ENCODE measurements at regions not wholly inside any gene's neighbourhood (a gene's known extent, or its start where the extent isn't known, plus 50 kb on each side); places are given as distances from the start of the nearest gene placed in this dataset.
A peak's percentile ranks its signal among the peaks of the same experiment; 100 is the strongest.

DNA sequence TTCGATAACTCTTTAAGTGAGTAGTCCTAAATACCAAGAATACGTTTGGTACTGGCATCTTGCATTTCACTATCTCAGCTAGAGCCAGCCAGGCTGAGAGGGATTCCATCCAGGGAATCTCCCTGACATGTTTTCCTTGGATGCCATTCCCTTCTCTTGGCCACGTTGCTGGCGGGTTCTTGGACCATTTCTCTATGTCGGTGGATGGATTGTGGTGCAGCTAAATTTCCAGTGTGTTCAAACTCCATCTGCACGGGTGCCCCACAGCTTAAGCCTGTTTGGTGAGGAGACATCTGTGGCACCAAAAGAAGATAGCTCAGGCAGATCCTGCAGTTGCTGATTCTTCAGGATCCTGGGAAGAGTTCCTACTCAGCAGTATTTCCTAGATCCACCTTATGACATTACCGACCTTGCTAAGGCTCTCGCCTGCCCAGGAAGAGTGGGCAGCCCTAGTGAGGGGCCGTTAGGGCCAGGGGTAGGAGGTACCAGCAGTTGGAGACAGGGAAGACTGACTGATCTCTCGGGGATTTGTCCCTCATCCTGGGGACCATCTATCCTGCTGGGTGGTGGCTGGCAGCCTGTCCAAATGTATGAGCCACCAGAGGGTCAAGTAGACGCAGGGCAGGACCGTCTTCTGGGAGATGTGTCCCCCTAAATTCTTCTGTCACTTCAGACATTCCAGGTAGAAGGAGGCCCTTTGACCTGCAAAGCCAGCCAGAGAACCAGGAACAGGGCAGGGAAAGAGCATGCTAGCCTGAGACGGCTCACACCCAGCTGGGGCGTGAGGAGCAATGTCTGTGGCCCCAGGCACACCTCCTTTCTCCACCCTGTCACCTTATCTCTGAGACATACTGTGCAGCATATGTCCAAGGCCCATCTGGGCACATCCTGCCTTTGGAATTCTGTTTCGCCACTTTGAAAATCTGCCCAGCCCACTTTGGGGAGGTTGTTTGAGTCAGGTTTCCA, 72.6 kb upstream of the CAPRIN2 start:
- no peak for DNase-seq (ENCODE audit: low read depth)

DNA sequence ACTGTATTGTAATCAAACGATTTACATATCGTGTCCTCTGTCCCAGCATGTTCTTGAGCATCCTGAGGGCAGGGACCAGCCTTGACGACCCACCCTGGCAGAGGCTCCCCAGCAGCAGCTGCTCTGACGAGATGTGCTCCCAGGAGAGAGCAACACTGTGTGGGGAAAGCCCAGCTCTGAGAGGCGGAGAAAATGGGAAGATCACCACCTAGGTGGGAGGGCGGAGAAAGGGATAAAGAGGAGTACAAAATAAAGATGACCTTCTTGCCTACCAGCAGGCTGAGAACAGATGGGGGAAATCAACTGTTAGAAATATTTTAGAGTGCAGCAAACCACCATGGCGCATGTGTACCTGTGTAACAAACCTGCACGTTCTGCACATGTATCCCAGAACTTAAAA, 71.5 kb upstream of the CAPRIN2 start:
- no peak for DNase-seq (ENCODE audit: low read depth)

DNA sequence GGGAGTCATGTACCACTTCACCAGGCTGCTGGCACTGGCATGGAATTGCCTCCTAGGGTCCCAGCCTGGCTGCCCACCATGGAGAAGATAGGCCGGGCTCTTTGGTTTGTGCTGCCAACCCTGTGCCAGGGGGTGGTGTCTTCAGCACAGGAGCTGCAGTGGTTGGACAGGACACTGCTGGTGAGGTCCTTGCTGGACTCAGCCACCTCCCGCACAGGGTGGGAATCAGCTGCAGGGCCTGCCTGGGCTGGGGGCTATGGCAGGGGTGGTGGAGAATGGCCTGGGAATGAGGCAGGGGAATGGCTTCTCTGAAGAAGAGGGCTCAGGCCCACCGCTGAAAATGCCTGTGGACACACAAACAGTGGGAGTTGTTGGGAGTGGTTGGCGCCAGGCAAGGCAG, 70.6 kb upstream of the CAPRIN2 start:
- DNase-seq (ENCODE audit: low read depth) = no peak

GRCh38 chr12:30824311-30824710, 69.6 kb upstream of the CAPRIN2 start:
- no peak for DNase-seq (ENCODE audit: low read depth)

DNA sequence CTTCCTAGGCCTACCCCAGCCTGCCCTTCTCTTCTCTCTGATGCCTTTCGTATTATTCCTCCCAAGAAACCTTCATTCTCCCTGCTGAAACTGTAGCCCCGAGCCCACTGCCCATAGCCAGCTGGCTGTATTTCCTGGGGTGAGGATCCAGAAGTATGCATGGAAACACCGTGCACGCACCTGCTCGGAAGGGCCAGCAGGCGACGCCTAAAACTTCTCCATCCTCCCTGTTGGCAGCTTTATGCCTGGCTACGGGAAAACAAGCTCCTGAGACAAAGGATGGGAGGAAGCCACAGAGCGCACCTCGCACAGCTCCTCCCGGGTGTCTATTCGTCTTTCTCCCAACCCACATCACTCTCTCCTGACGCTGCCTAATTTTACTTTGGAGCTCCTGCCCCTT, 69.0 kb upstream of the CAPRIN2 start:
- no peak for DNase-seq (ENCODE audit: low read depth)

DNA sequence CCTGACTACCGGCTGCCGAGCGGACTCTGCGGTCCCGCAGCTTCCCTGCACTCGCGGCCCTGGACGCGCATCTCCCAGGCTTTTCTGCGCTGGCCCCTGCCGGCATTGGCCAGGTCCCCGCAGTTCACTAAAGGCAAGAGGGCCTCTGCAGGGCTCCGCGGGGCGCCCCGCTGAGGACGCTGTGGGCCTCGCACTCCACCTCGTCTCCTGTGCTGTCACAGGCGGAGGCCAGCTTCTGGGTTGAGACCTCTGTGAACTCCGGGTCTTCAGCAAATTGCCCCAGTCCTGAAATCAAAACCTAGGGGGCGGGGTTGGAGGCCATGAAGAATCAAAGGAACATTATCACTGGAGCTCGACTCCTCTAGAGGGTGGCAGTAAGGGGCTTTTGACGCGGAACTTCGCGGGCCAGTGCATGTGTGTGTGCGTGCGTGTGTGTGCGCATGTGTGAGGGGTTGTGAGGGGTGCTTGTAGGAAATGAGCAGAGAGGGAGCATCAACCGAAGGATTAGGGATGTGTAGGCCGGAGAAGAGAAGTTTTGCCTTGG, 68.5 kb upstream of the CAPRIN2 start:
- DNase-seq (ENCODE audit: low read depth) = peak; percentile 42

DNA sequence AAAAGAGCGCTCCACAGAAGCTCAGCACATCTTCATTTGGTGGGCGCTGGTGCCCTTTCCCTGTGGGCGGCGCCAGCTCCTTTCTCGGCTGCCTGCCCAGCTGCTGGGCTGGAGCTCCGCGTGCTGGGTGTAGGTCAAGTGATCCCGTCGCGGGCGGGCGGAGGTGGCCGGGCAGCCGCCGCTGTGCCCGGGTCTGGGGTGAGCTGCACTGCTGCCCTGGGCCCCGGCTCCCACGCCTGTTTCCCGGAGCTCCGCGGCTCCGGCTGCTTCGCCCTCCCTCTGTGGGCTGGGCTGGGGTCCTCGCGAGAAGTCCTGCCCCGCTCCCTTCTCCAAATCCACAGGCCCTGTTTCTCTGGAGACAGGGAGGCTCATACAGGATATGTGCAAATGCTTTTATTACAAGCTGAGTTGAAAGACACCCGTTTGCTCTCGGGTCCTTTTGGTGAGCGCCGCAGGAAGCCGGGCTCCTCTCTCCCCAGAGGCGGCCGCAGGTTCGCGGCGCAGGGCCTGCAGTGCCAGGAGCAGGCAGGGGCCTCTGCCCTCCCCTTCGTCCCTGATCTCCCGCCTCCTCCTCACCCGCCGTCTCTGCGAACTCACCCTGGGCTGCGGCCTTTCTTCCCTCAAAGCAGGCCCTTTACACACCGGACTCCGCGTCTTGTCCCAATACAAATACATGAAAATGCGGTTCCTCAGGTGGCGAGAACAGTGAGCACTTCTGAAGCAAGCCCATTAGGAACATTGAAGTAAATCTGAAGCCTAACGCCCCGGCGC, 67.8 kb upstream of the CAPRIN2 start:
- peak; percentile 22 for DNase-seq (ENCODE audit: low read depth)

- DNase-seq (ENCODE audit: low read depth) = no peak
Observed at GRCh38 chr12:30820406-30820946, 65.7 kb upstream of the CAPRIN2 start.

DNA sequence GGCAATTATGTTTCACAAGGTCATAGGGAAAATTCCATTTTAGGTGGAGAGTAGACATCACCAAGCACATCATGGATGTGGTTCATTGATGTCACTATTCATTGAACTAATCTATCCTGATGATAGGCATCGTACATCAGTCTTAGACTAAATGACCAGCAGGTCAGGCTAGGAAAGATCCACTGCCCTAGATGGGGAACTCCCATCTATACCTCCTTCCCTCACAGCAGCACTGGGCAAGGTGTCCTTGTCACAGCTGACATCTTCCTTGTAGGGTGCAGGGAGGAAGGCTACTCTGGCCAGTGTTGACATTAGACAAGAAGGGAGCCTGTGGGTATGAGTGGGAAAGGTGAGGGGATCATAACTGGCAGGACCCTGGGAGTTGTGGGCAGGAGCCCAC, 63.8 kb upstream of the CAPRIN2 start:
- DNase-seq (ENCODE audit: low read depth) = no peak

DNA sequence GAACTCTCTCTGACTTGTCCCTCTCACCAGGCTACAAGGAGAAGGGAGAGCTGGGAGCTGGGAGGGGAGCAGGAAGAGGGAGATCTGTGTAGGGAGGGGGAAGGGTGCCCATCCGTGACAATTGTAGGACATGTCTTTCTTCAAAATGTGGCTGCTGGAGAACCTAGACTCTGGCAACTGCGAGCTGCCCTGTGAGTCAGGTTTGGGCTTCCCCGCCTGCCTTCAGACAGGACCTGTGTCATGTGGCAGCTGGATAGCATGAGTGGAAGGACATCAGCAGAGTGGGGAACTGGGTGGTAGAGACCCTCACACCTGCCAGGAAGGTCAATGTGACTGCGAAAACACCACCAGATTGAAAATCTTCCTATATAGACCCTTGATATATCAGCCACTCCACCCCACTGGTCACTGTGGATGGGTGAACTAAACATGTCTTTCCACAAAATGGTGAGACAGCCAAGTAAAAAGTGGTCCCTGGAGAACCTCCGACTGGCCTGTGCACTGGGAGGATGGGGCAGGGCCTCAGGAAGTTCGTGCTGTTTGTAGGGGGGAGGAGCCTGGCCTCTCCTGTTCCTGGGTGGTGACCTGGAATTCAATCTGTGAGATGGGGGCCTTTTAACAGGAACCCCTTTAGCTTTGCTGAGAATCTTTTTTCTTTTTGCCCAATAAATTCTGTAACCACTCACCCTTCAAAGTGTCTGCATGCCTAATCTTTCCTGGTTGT, 62.2 kb upstream of the CAPRIN2 start:
- no peak for DNase-seq (ENCODE audit: low read depth)

- DNase-seq (ENCODE audit: low read depth) = no peak
Observed at GRCh38 chr12:30814295-30814655, 59.5 kb upstream of the CAPRIN2 start.

DNA sequence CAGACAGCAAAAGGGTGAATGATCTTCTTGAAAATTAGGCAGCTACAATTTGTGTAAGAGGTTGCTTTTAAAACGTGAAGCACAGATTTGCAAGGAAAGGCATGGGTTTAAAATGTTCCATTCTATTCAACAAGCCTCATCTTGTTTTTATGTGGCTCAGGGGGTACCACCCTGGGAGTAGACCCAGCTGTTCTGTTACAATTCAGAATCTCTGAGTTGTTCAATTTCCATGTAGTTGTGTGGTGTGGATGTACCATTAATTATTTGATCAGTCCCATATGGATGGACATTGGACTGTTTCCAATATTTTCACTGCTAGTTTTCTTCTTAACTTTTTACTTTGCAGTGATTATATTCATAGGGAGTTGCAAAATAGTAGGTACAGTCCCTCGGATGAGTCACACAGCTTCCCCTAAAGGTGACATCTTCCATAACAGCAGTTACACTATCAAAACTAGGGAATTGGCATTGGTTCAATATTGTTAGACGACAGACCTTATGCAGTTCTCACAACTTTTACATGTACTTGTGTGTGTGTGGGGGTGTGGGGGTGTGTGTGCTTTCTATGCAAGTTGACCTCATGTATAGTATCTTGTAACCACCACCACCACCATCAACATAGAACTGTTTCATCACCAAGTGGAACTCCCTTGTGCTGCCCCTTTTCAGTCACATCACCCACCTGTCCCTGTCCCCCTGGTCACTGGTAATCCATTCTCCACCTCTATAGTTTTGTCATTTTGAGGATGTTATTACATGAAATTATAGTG, 59.0 kb upstream of the CAPRIN2 start:
- no peak for DNase-seq (ENCODE audit: low read depth)

DNA sequence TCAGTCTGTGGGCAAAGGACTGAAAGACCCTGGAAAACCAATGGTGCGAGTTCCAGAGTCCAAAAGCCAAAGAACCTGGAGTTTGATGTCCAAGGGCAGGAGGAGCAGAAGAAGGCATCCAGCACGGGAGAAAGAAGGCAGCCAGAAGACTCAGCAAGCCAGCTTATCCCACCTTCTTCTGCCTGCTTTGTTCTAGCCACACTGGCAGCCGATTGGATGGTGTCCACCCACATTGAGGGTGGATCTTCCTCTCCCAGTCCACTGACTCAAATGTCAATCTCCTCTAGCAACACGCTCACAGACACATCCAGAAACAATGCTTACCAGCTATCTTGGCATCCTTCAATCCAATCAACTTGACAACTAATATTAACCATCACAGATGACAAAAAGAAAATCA, 57.2 kb upstream of the CAPRIN2 start:
- no peak for DNase-seq (ENCODE audit: low read depth)

GRCh38 chr12:30810918-30811317, 56.2 kb upstream of the CAPRIN2 start:
- no peak for DNase-seq (ENCODE audit: low read depth)

GRCh38 chr12:30807695-30808034, 52.9 kb upstream of the CAPRIN2 start:
- DNase-seq (ENCODE audit: low read depth) = no peak

DNA sequence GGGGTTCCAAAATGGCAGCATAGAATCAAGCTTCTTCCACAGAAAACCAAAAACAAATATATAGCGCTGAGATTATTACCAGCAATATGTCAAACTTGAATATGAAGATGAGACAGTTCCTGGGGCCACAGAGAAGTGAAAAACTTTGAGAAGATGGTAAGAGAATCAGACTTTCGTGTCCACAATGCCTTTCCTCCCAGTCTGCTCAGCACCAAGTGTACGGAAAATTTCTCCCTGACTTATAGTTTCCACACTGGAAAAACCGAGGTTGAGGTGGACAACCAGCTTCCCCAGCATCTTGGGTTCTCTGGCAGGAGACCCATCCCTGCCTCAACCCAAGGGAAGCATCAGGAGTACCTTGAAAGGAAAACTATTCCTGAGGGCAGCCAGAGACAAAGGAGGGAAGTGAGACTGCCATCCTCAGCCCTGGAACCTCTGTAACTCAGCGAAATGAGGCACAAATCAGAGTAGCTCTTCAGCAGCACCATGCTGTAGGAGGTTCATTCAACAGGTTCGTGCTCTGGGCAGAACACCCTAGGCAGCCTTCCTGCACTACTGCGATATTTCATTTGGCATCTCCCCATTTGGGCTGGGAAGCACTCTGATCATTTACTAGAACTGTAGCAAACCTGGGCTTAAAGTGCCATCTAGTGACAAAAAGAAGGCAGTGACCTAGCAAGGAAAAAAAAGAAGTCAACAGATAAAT, 52.4 kb upstream of the CAPRIN2 start:
- DNase-seq (ENCODE audit: low read depth) = no peak

- DNase-seq (ENCODE audit: low read depth) = no peak
Observed at GRCh38 chr12:30805959-30806358, 51.2 kb upstream of the CAPRIN2 start.
